H1 (cell line): ENCODE measurements at regions not wholly inside any gene's neighbourhood (a gene's known extent, or its start where the extent isn't known, plus 50 kb on each side); places are given as distances from the start of the nearest gene placed in this dataset.

Source experiments
- CTCF ChIA-PET: fragments of 300-600 bp; sonication (Branson Sonifier 250); formaldehyde crosslinking; loops from one replicate; lab custom pipeline; 2021; ENCODE audit not compliant: partially characterized antibody; lab: Charles Lee
- POLR2A ChIA-PET: fragments of 300-600 bp; sonication (Branson Sonifier 250); formaldehyde crosslinking; loops from one replicate; lab custom pipeline; 2021; ENCODE audit warnings: inconsistent platforms; ENCODE audit not compliant: partially characterized antibody; lab: Charles Lee
- DNase-seq, 2 experiments: peaks; one replicate each; pipeline versions ENCODE4 v3.0.0 to v3.0.0-alpha.2; 2010 to 2022; ENCODE audit warnings: low spot score in 2 of 2, low read depth in 1 of 2, mixed read lengths in 1 of 2
- FAIRE-seq: peaks from 2 replicates; lab custom pipeline; 2011; peaks lifted over from hg19 to GRCh38; lab: Jason Lieb, UNC
- H2AFZ ChIP-seq: 2 replicates; pipeline ENCODE4 v1.8.1; 2012; ENCODE audit warnings: low read length, inconsistent platforms
- H2AK5ac ChIP-seq: 2 replicates; pipeline ENCODE4 v1.6.1; 2013; ENCODE audit warnings: low read depth, low read length
- H2BK120ac ChIP-seq: replicated peaks from 2 replicates; pipeline ENCODE3; 2013; ENCODE audit warnings: low read depth, low read length, inconsistent platforms
- H2BK12ac ChIP-seq: 2 replicates; pipeline ENCODE4 v1.6.1; 2013; ENCODE audit warnings: low read depth, low read length
- H2BK15ac ChIP-seq: 2 replicates; pipeline ENCODE4 v1.6.1; 2013; ENCODE audit warnings: low read length
- H2BK20ac ChIP-seq: 2 replicates; pipeline ENCODE4 v1.6.1; 2013; ENCODE audit warnings: low read length
- H2BK5ac ChIP-seq: 2 replicates; pipeline ENCODE4 v1.6.1; 2013; ENCODE audit warnings: low read depth, low read length
- H3K14ac ChIP-seq: 2 replicates; pipeline ENCODE4 v1.6.1; 2013; ENCODE audit warnings: inconsistent platforms; ENCODE audit not compliant: insufficient read length
- H3K18ac ChIP-seq: 2 replicates; pipeline ENCODE4 v1.6.1; 2013; ENCODE audit warnings: low read length; ENCODE audit errors: extremely low read depth
- H3K23ac ChIP-seq: 2 replicates; pipeline ENCODE4 v1.6.1; 2013; ENCODE audit warnings: inconsistent platforms; ENCODE audit not compliant: insufficient read length
- H3K23me2 ChIP-seq: 2 replicates; pipeline ENCODE4 v1.6.1; 2013; ENCODE audit warnings: low read depth, low read length
- H3K27ac ChIP-seq: 2 replicates; pipeline ENCODE4 v1.6.1; 2011; ENCODE audit warnings: low read depth, low read length, inconsistent platforms
- H3K27me3 ChIP-seq, 4 experiments: replicated peaks in 1 of 4; 1 replicate in 1 of 4; 2 replicates in 3 of 4; pipeline versions ENCODE4 v1.6.1 to v1.8.1; 2011 to 2013; ENCODE audit warnings: low read length in 3 of 4, mild to moderate bottlenecking in 3 of 4, inconsistent platforms in 2 of 4, mixed read lengths in 2 of 4, moderate library complexity in 1 of 4; ENCODE audit not compliant: control insufficient read depth in 3 of 4, insufficient read depth in 3 of 4; ENCODE audit errors: extremely low read depth in 1 of 4
- H3K36me3 ChIP-seq, 4 experiments: 2 replicates each; pipeline versions ENCODE4 v1.6.1 to v1.8.1; 2011 to 2013; ENCODE audit warnings: mild to moderate bottlenecking in 4 of 4, low read length in 3 of 4, moderate library complexity in 2 of 4, control low read depth in 1 of 4, inconsistent platforms in 1 of 4; ENCODE audit not compliant: insufficient read depth in 4 of 4, control insufficient read depth in 2 of 4
- H3K4ac ChIP-seq: replicated peaks from 2 replicates; pipeline ENCODE3; 2013; ENCODE audit warnings: low read length, low read depth, mixed read lengths, inconsistent platforms; ENCODE audit not compliant: insufficient read length
- H3K4me1 ChIP-seq, 4 experiments: replicated peaks in 1 of 4; 1 replicate in 1 of 4; 2 replicates in 3 of 4; pipeline versions ENCODE4 v1.6.1 to v1.8.1; 2011 to 2013; ENCODE audit warnings: low read length in 3 of 4, inconsistent platforms in 2 of 4, mixed read lengths in 1 of 4; ENCODE audit not compliant: insufficient read depth in 4 of 4, control insufficient read depth in 3 of 4
- H3K4me2 ChIP-seq, 2 experiments: 2 replicates each; pipeline versions ENCODE4 v1.6.1 to v1.8.1; 2011 to 2013; ENCODE audit warnings: low read depth in 2 of 2, low read length in 2 of 2, control low read depth in 1 of 2, inconsistent platforms in 1 of 2, mild to moderate bottlenecking in 1 of 2; ENCODE audit not compliant: insufficient read depth in 1 of 2
- H3K4me3 ChIP-seq, 4 experiments: fragments of 200-600, 300-600 bp in 1 of 4; sonication (generic), shearing (Covaris generic), sonication (Bioruptor Twin) in 1 of 4; 2 replicates each; pipeline versions ENCODE4 v1.5.1 to v1.8.1; 2011 to 2016; ENCODE audit warnings: low read length in 4 of 4, low read depth in 3 of 4, control low read depth in 2 of 4, inconsistent platforms in 2 of 4, mild to moderate bottlenecking in 2 of 4, mixed read lengths in 1 of 4, moderate library complexity in 1 of 4; ENCODE audit not compliant: insufficient read depth in 2 of 4; ENCODE audit errors: extremely low read depth in 1 of 4
- H3K56ac ChIP-seq: replicated peaks from 2 replicates; pipeline ENCODE3; 2013; ENCODE audit warnings: low read depth, mild to moderate bottlenecking, mixed read lengths, low read length, inconsistent platforms; ENCODE audit not compliant: insufficient read length
- H3K79me1 ChIP-seq: 2 replicates; pipeline ENCODE4 v1.6.1; 2013; ENCODE audit warnings: low read depth, low read length, control low read depth
- H3K79me2 ChIP-seq, 2 experiments: 2 replicates each; pipeline versions ENCODE4 v1.6.1 to v1.8.1; 2012 to 2013; ENCODE audit warnings: low read length in 2 of 2, mild to moderate bottlenecking in 2 of 2, inconsistent platforms in 1 of 2; ENCODE audit not compliant: insufficient read depth in 2 of 2, control insufficient read depth in 1 of 2
- H3K9ac ChIP-seq, 4 experiments: replicated peaks in 1 of 4; 1 replicate in 1 of 4; 2 replicates in 3 of 4; pipeline versions ENCODE4 v1.6.1 to v1.8.1; 2011 to 2013; ENCODE audit warnings: low read depth in 3 of 4, low read length in 3 of 4, control low read depth in 2 of 4, mild to moderate bottlenecking in 2 of 4, moderate library complexity in 2 of 4, inconsistent platforms in 1 of 4; ENCODE audit errors: extremely low read depth in 1 of 4
- H3K9me3 ChIP-seq, 2 experiments: 2 replicates each; pipeline versions ENCODE4 v1.6.1 to v1.8.1; 2012 to 2013; ENCODE audit warnings: mild to moderate bottlenecking in 2 of 2, moderate library complexity in 2 of 2, control low read depth in 1 of 2, inconsistent platforms in 1 of 2, low read depth in 1 of 2, low read length in 1 of 2, mixed read lengths in 1 of 2; ENCODE audit not compliant: insufficient read depth in 2 of 2
- H4K20me1 ChIP-seq, 2 experiments: replicated peaks in 1 of 2; 2 replicates each; pipeline versions ENCODE3 to v1.8.1; 2011 to 2013; ENCODE audit warnings: inconsistent platforms in 2 of 2, low read length in 2 of 2, mild to moderate bottlenecking in 1 of 2; ENCODE audit not compliant: insufficient read depth in 2 of 2, control insufficient read depth in 1 of 2
- H4K5ac ChIP-seq: 2 replicates; pipeline ENCODE4 v1.6.1; 2013; ENCODE audit warnings: low read length, low read depth, mixed read lengths, inconsistent platforms; ENCODE audit not compliant: insufficient read length
- H4K8ac ChIP-seq: 2 replicates; pipeline ENCODE4 v1.8.0; 2013; ENCODE audit warnings: mild to moderate bottlenecking, moderate library complexity, low read length, inconsistent platforms; ENCODE audit not compliant: insufficient read depth; ENCODE audit errors: extremely low read depth
- H4K91ac ChIP-seq: replicated peaks from 2 replicates; pipeline ENCODE3; 2013; ENCODE audit warnings: low read length, mixed read lengths, inconsistent platforms; ENCODE audit not compliant: insufficient read length
- BACH1 ChIP-seq: IDR thresholded peaks from 2 replicates; pipeline ENCODE4 v1.6.1; 2012; ENCODE audit warnings: low read length, improper control_type of control experiment
- BCL11A ChIP-seq, 2 experiments: IDR thresholded peaks; one replicate each; pipeline ENCODE4 v1.6.1; 2011; ENCODE audit warnings: low read depth in 2 of 2, low read length in 2 of 2, mild to moderate bottlenecking in 2 of 2
- CTCF ChIP-seq, 3 experiments: IDR thresholded peaks; 1 replicate in 2 of 3; 2 replicates in 1 of 3; pipeline versions ENCODE4 v1.5.1 to v1.6.1; 2011; ENCODE audit warnings: low read length in 3 of 3, mild to moderate bottlenecking in 3 of 3, inconsistent platforms in 2 of 3, low read depth in 1 of 3, moderate library complexity in 1 of 3; ENCODE audit not compliant: insufficient read depth in 1 of 3; ENCODE audit errors: control extremely low read depth in 1 of 3
- SIX5 ChIP-seq: IDR thresholded peaks from 2 replicates; pipeline ENCODE4 v1.6.1; 2011; ENCODE audit warnings: mild to moderate bottlenecking, low read depth, low read length
- WGBS, 2 experiments: shearing (Covaris generic) in 1 of 2; methylation state at CpG; one replicate each; pipeline versions ENCODE4 v1.1.6 to v1.1.7; 2013 to 2015; ENCODE audit warnings: low lambda C conversion rate in 2 of 2, mixed read lengths in 2 of 2, inconsistent platforms in 1 of 2, low coverage in 1 of 2, missing lambda C conversion rate in 1 of 2; ENCODE audit not compliant: insufficient replicate concordance in 2 of 2, insufficient coverage in 1 of 2, insufficient read length in 1 of 2; ENCODE audit errors: extremely low coverage in 1 of 2, missing lambda C conversion rate in 1 of 2; 5-methylcytosine and 5-hydroxymethylcytosine counted together
- TF ChIP-seq, protein P1 (sequence below): IDR thresholded peaks from 2 replicates; pipeline ENCODE4 v1.6.1; 2012; ENCODE audit warnings: inconsistent platforms

DNA sequence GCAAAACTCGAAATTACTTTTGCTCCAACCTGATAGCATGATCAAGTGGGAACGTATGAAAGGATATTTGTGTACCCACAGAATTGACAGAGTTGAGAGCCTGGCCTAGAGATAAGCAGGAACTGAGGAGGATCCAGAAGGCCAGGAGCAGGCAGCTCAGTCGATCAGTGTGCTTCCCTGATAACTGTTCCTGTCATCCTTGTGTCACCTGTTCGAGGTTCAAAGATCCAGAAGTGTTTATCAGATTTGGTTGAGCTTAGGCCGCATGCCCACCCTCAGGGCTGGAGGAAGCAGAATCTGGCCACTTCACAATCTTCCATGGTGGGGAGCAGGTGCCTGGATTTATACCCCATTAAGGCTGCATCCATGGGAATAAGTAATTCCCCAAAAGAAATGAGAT is 124.8 kb downstream of the QRSL1 start:
- H3K27me3 ChIP-seq: no peaks in the 10 kb centered on the region
- 90% methylated on average over 5 of the region's 5 CpGs; no CpG with 5 or more reads in 1 of the 2 experiments for WGBS, 2 experiments

More for the DNA sequence above, 124.8 kb downstream of the QRSL1 start:
- no peak overlapping the region for H3K14ac ChIP-seq
- H3K4me2 ChIP-seq: no peak overlapping the region
- no peak overlapping the region for H2BK12ac ChIP-seq
- H4K91ac ChIP-seq: no peak overlapping the region
- no peaks in the 10 kb centered on the region for H3K36me3 ChIP-seq
- H3K56ac ChIP-seq: no peak overlapping the region
- no peak overlapping the region for H2AK5ac ChIP-seq
- FAIRE-seq (no peak), DNase-seq (no peak)
- no peak overlapping the region for H3K23ac ChIP-seq
- no peak overlapping the region for H3K18ac ChIP-seq
- H3K79me2 ChIP-seq: no peaks in the 10 kb centered on the region
- H4K8ac ChIP-seq: no peak overlapping the region; the same call in 1 of the 2 replicates
- ChIA-PET CTCF (interaction anchor here (0.5 to 1.2 kb wide), 4 partner anchors 11 to 243 kb away, joined by 3 to 5 read pairs (median 4); no protein-coding TSS in a partner anchor), POLR2A (no interaction called here)
- no peak overlapping the region for H2BK5ac ChIP-seq
- TF ChIP-seq SIX5 (no peak), BACH1 (no peak), BCL11A (IDR thresholded peaks at IDR 0.05; ENCODE audit: low read depth in 2 of 2, low read length in 2 of 2) (no peak), CTCF (IDR thresholded peaks at IDR 0.05; ENCODE audit: control extremely low read depth in 1 of 3, insufficient read depth in 1 of 3, low read depth in 1 of 3, low read length in 3 of 3) (no peak)
- TF ChIP-seq, protein P1, sequence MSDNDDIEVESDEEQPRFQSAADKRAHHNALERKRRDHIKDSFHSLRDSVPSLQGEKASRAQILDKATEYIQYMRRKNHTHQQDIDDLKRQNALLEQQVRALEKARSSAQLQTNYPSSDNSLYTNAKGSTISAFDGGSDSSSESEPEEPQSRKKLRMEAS: no peak
- H2BK20ac ChIP-seq: no peak overlapping the region
- peaks cover 5 to 14% (median 9%) of the 10 kb centered on the region in 4 experiments; a peak in 6 of 7 replicates for H3K4me1 ChIP-seq
- H2AFZ ChIP-seq: no peak overlapping the region
- H3K9ac ChIP-seq: no peak overlapping the region
- no peak overlapping the region for H2BK15ac ChIP-seq
- H3K79me1 ChIP-seq: no peaks in the 10 kb centered on the region
- no peak overlapping the region for H3K27ac ChIP-seq
- H4K20me1 ChIP-seq: no peaks in the 10 kb centered on the region
- no peak overlapping the region for H4K5ac ChIP-seq
- no peak overlapping the region for H3K4ac ChIP-seq
- no peak overlapping the region for H3K4me3 ChIP-seq
- no peak overlapping the region for H2BK120ac ChIP-seq
- 0 out of 4 replicates have a peak, but pooled peaks cover 0 to 3% of the 10 kb centered on the region in 2 experiments for H3K9me3 ChIP-seq
- H3K23me2 ChIP-seq: no peaks in the 10 kb centered on the region
